ENCODE measurements at regions not wholly inside any gene's neighbourhood (a gene's known extent, or its start where the extent isn't known, plus 50 kb on each side); places are given as distances from the start of the nearest gene placed in this dataset.

- TF ChIP-seq TBX2 (CRISPR knock-in tag; IDR thresholded peaks at IDR 0.05; ENCODE audit: borderline replicate concordance) (no peak), PHB2 (IDR thresholded peaks at IDR 0.05; ENCODE audit: partially characterized antibody) (no peak), ZFP1 (CRISPR knock-in tag; IDR thresholded peaks at IDR 0.05) (no peak), ZNF678 (CRISPR knock-in tag; IDR thresholded peaks at IDR 0.05) (no peak), ZBTB25 (CRISPR knock-in tag; IDR thresholded peaks at IDR 0.05) (no peak), PAWR (CRISPR knock-in tag; IDR thresholded peaks at IDR 0.05; ENCODE audit: borderline replicate concordance) (no peak), ZNF644 (CRISPR knock-in tag; IDR thresholded peaks at IDR 0.05; ENCODE audit: low read depth) (no peak), FOXP4 (CRISPR knock-in tag; IDR thresholded peaks at IDR 0.05) (no peak), RCOR2 (CRISPR knock-in tag; IDR thresholded peaks at IDR 0.05) (no peak), ZNF616 (CRISPR knock-in tag; IDR thresholded peaks at IDR 0.05; ENCODE audit: low read depth) (no peak), ZNF570 (CRISPR knock-in tag; IDR thresholded peaks at IDR 0.05; ENCODE audit: borderline replicate concordance) (no peak), ZNF546 (CRISPR knock-in tag; conservative IDR thresholded peaks at IDR 0.05) (no peak), ZNF792 (CRISPR knock-in tag; IDR thresholded peaks at IDR 0.05) (no peak)
- TF ChIP-seq, protein P1, sequence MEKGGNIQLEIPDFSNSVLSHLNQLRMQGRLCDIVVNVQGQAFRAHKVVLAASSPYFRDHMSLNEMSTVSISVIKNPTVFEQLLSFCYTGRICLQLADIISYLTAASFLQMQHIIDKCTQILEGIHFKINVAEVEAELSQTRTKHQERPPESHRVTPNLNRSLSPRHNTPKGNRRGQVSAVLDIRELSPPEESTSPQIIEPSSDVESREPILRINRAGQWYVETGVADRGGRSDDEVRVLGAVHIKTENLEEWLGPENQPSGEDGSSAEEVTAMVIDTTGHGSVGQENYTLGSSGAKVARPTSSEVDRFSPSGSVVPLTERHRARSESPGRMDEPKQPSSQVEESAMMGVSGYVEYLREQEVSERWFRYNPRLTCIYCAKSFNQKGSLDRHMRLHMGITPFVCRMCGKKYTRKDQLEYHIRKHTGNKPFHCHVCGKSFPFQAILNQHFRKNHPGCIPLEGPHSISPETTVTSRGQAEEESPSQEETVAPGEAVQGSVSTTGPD (CRISPR knock-in tag; IDR thresholded peaks at IDR 0.05) = no peak
- Histone ChIP-seq H3K79me2 (ENCODE audit: insufficient read depth, low read length) (no peaks in the 10 kb centered on the region), H3K27me3 (ENCODE audit: control insufficient read depth in 1 of 2, insufficient read depth in 2 of 2, low read length in 2 of 2) (peaks cover 2 to 35% of the 10 kb centered on the region in 2 experiments; a peak in 4 of 5 replicates), H3K36me3 (replicated peaks in 1 of 2; ENCODE audit: control insufficient read depth in 1 of 2, insufficient read depth in 2 of 2, low read length in 2 of 2) (no peaks in the 10 kb centered on the region), H3K27ac (ENCODE audit: extremely low read length, insufficient read depth, low read length) (no peak overlapping the region), H3K9ac (ENCODE audit: insufficient read depth, low read depth, low read length) (no peak overlapping the region), H3K4me2 (ENCODE audit: low read depth, low read length) (no peak overlapping the region), H3K4me3 (replicated peaks in 1 of 3; ENCODE audit: insufficient read depth in 1 of 3, low read depth in 2 of 3, low read length in 3 of 3) (no peak overlapping the region), H3K4me1 (ENCODE audit: insufficient read depth, low read length) (no peaks in the 10 kb centered on the region), H3K9me3 (ENCODE audit: low read length) (no peaks in the 10 kb centered on the region), H4K20me1 (ENCODE audit: insufficient read depth, low read length) (no peaks in the 10 kb centered on the region), H2AFZ (ENCODE audit: low read length) (no peak overlapping the region)
- ATAC-seq = no peak; the same call in 2 of the 3 replicates
- in situ Hi-C loops (cut with HindIII; ENCODE audit: extremely low pct_ligation_motif_present, low pct_unique_long_range_greater_than_20kb) (no loop called here), intact Hi-C loops (cut with micrococcal nuclease; ENCODE audit: unreplicated experiment) (no loop called here)
- DNase-seq (ENCODE audit: low spot score) = no peak
- CTCF ChIA-PET (ENCODE audit: low intra/inter-chr PET ratio, low total read pairs) = no interaction called here
- no peak for FAIRE-seq
- no TSS peak for BruUV-seq (replicated peaks)
- WGBS (ENCODE audit: low lambda C conversion rate) = 83% methylated on average over 1 of the region's 11 CpGs
- POLR2A ChIA-PET = no interaction called here
Observed at GRCh38 chr1:29805122-29805895, 569.0 kb downstream of the PTPRU start.
